Activated naive CD8-positive, alpha-beta T cell treated with anti-CD3 and anti-CD28 coated beads, Interleukin-2, amount 50 U/mL, for 24 hours (primary cell): ENCODE measurements at regions not wholly inside any gene's neighbourhood (a gene's known extent, or its start where the extent isn't known, plus 50 kb on each side); places are given as distances from the start of the nearest gene placed in this dataset.

Experiments
- ATAC-seq: fragments of 150-1000 bp; cut with Tn5 transposase; one replicate; pipeline ENCODE4 v1.10.0; 2021
- DNase-seq: peaks from one replicate; pipeline ENCODE4 v3.0.0; 2021
- H3K27ac Mint-ChIP-seq: one replicate; pipeline ENCODE4 v1.8.0; 2021; ENCODE audit warnings: mild to moderate bottlenecking, mixed read lengths
- H3K27me3 Mint-ChIP-seq: one replicate; pipeline ENCODE4 v1.8.0; 2021; ENCODE audit warnings: mixed read lengths
- H3K36me3 Mint-ChIP-seq: one replicate; pipeline ENCODE4 v1.8.0; 2021; ENCODE audit warnings: low read depth, mixed read lengths
- H3K4me1 Mint-ChIP-seq: one replicate; pipeline ENCODE4 v1.8.0; 2021; ENCODE audit warnings: mixed read lengths
- H3K4me3 Mint-ChIP-seq: one replicate; pipeline ENCODE4 v1.8.0; 2021; ENCODE audit warnings: mild to moderate bottlenecking, moderate library complexity, mixed read lengths
- H3K9me3 Mint-ChIP-seq: one replicate; pipeline ENCODE4 v1.8.0; 2021; ENCODE audit warnings: mixed read lengths

- Mint-ChIP-seq H3K27ac (no peak overlapping the region), H3K9me3 (no peaks in the 10 kb centered on the region), H3K36me3 (no peaks in the 10 kb centered on the region), H3K4me3 (no peak overlapping the region), H3K4me1 (no peaks in the 10 kb centered on the region), H3K27me3 (peaks cover 3% of the 10 kb centered on the region)
- DNase-seq (no peak), ATAC-seq (no peak)
Measured at GRCh38 chr2:126309185-126309584, 346.8 kb upstream of the GYPC start.

GRCh38 chr2:126312579-126312978, 343.4 kb upstream of the GYPC start:
- peaks cover 6% of the 10 kb centered on the region for H3K27me3 Mint-ChIP-seq
- peaks cover 2% of the 10 kb centered on the region for H3K4me1 Mint-ChIP-seq
- ATAC-seq: no peak
- no peak overlapping the region for H3K4me3 Mint-ChIP-seq
- DNase-seq: no peak
- H3K27ac Mint-ChIP-seq: no peak overlapping the region
- H3K36me3 Mint-ChIP-seq: no peaks in the 10 kb centered on the region
- no peaks in the 10 kb centered on the region for H3K9me3 Mint-ChIP-seq

GRCh38 chr2:126315828-126316227, 340.1 kb upstream of the GYPC start:
- DNase-seq: no peak
- Mint-ChIP-seq H3K36me3 (no peaks in the 10 kb centered on the region), H3K27me3 (peaks cover 6% of the 10 kb centered on the region), H3K4me1 (peaks cover 3% of the 10 kb centered on the region), H3K27ac (no peak overlapping the region), H3K9me3 (no peaks in the 10 kb centered on the region), H3K4me3 (no peak overlapping the region)
- no peak for ATAC-seq

- no peak for DNase-seq
- no peak for ATAC-seq
Measured at GRCh38 chr2:126317790-126318431, 338.0 kb upstream of the GYPC start.

GRCh38 chr2:126322342-126322741, 333.6 kb upstream of the GYPC start:
- H3K4me1 Mint-ChIP-seq: peaks cover 13% of the 10 kb centered on the region

More at GRCh38 chr2:126317790-126318431, 338.0 kb upstream of the GYPC start:
- Mint-ChIP-seq H3K27ac (no peak overlapping the region), H3K27me3 (peaks cover 4% of the 10 kb centered on the region), H3K9me3 (no peaks in the 10 kb centered on the region), H3K4me1 (peaks cover 13% of the 10 kb centered on the region), H3K4me3 (no peak overlapping the region), H3K36me3 (no peaks in the 10 kb centered on the region)

GRCh38 chr2:126325202-126325601, 330.8 kb upstream of the GYPC start:
- Mint-ChIP-seq H3K36me3 (no peaks in the 10 kb centered on the region), H3K27ac (no peak overlapping the region), H3K9me3 (peaks cover 6% of the 10 kb centered on the region), H3K27me3 (peaks cover 3% of the 10 kb centered on the region), H3K4me1 (peaks cover 10% of the 10 kb centered on the region), H3K4me3 (no peak overlapping the region)
- DNase-seq (no peak), ATAC-seq (no peak)

More at GRCh38 chr2:126322342-126322741, 333.6 kb upstream of the GYPC start:
- no peak overlapping the region for H3K27ac Mint-ChIP-seq
- DNase-seq (no peak), ATAC-seq (no peak)
- H3K27me3 Mint-ChIP-seq: peaks cover 3% of the 10 kb centered on the region
- no peak overlapping the region for H3K4me3 Mint-ChIP-seq
- H3K36me3 Mint-ChIP-seq: no peaks in the 10 kb centered on the region
- H3K9me3 Mint-ChIP-seq: no peaks in the 10 kb centered on the region

- ATAC-seq: no peak
- no peak overlapping the region for H3K27ac Mint-ChIP-seq
- H3K9me3 Mint-ChIP-seq: peaks cover 40% of the 10 kb centered on the region
- H3K4me3 Mint-ChIP-seq: no peak overlapping the region
- no peaks in the 10 kb centered on the region for H3K4me1 Mint-ChIP-seq
- H3K36me3 Mint-ChIP-seq: no peaks in the 10 kb centered on the region
- peaks cover 5% of the 10 kb centered on the region for H3K27me3 Mint-ChIP-seq
- no peak for DNase-seq
Measured at GRCh38 chr2:126329173-126329572, 326.8 kb upstream of the GYPC start.

- Mint-ChIP-seq H3K4me1 (no peaks in the 10 kb centered on the region), H3K36me3 (no peaks in the 10 kb centered on the region), H3K27me3 (no peaks in the 10 kb centered on the region), H3K4me3 (no peak overlapping the region), H3K27ac (no peak overlapping the region), H3K9me3 (no peaks in the 10 kb centered on the region)
- ATAC-seq (no peak), DNase-seq (no peak)
Measured at GRCh38 chr2:126342457-126342856, 313.5 kb upstream of the GYPC start.

- DNase-seq (no peak), ATAC-seq (no peak)
- Mint-ChIP-seq H3K4me1 (no peaks in the 10 kb centered on the region), H3K27me3 (no peaks in the 10 kb centered on the region), H3K9me3 (no peaks in the 10 kb centered on the region), H3K36me3 (no peaks in the 10 kb centered on the region), H3K27ac (no peak overlapping the region), H3K4me3 (no peak overlapping the region)
Measured at GRCh38 chr2:126343136-126343535, 312.8 kb upstream of the GYPC start.

GRCh38 chr2:126344493-126344892, 311.5 kb upstream of the GYPC start:
- no peak overlapping the region for H3K4me3 Mint-ChIP-seq
- H3K9me3 Mint-ChIP-seq: no peaks in the 10 kb centered on the region
- no peaks in the 10 kb centered on the region for H3K4me1 Mint-ChIP-seq
- no peaks in the 10 kb centered on the region for H3K36me3 Mint-ChIP-seq
- ATAC-seq: no peak
- H3K27me3 Mint-ChIP-seq: no peaks in the 10 kb centered on the region
- H3K27ac Mint-ChIP-seq: no peak overlapping the region
- DNase-seq: no peak

- Mint-ChIP-seq H3K9me3 (no peaks in the 10 kb centered on the region), H3K36me3 (no peaks in the 10 kb centered on the region), H3K27ac (no peak overlapping the region), H3K27me3 (no peaks in the 10 kb centered on the region), H3K4me3 (no peak overlapping the region), H3K4me1 (no peaks in the 10 kb centered on the region)
- no peak for ATAC-seq
- no peak for DNase-seq
Measured at GRCh38 chr2:126345691-126346090, 310.3 kb upstream of the GYPC start.

GRCh38 chr2:126356631-126357030, 299.3 kb upstream of the GYPC start:
- no peak overlapping the region for H3K4me3 Mint-ChIP-seq
- no peaks in the 10 kb centered on the region for H3K27me3 Mint-ChIP-seq
- no peaks in the 10 kb centered on the region for H3K9me3 Mint-ChIP-seq
- ATAC-seq: no peak
- no peak for DNase-seq
- H3K36me3 Mint-ChIP-seq: no peaks in the 10 kb centered on the region
- H3K27ac Mint-ChIP-seq: no peak overlapping the region
- H3K4me1 Mint-ChIP-seq: no peaks in the 10 kb centered on the region

GRCh38 chr2:126358122-126358521, 297.8 kb upstream of the GYPC start:
- Mint-ChIP-seq H3K27ac (no peak overlapping the region), H3K4me3 (no peak overlapping the region), H3K4me1 (no peaks in the 10 kb centered on the region), H3K27me3 (no peaks in the 10 kb centered on the region), H3K9me3 (no peaks in the 10 kb centered on the region), H3K36me3 (no peaks in the 10 kb centered on the region)
- no peak for ATAC-seq
- no peak for DNase-seq

- ATAC-seq: no peak
- DNase-seq: no peak
- no peaks in the 10 kb centered on the region for H3K4me1 Mint-ChIP-seq
- H3K27ac Mint-ChIP-seq: no peak overlapping the region
- H3K27me3 Mint-ChIP-seq: peaks cover 1% of the 10 kb centered on the region
- no peaks in the 10 kb centered on the region for H3K9me3 Mint-ChIP-seq
- no peaks in the 10 kb centered on the region for H3K36me3 Mint-ChIP-seq
- no peak overlapping the region for H3K4me3 Mint-ChIP-seq
Measured at GRCh38 chr2:126359494-126359893, 296.5 kb upstream of the GYPC start.

GRCh38 chr2:126367361-126367760, 288.6 kb upstream of the GYPC start:
- Mint-ChIP-seq H3K4me1 (no peaks in the 10 kb centered on the region), H3K27me3 (peaks cover 8% of the 10 kb centered on the region), H3K36me3 (no peaks in the 10 kb centered on the region), H3K4me3 (no peak overlapping the region), H3K9me3 (no peaks in the 10 kb centered on the region), H3K27ac (no peak overlapping the region)
- no peak for DNase-seq
- ATAC-seq: no peak

- H3K27me3 Mint-ChIP-seq: peaks cover 8% of the 10 kb centered on the region
- H3K4me3 Mint-ChIP-seq: no peak overlapping the region
- no peak for ATAC-seq
- H3K27ac Mint-ChIP-seq: no peak overlapping the region
- H3K36me3 Mint-ChIP-seq: no peaks in the 10 kb centered on the region
- no peak for DNase-seq
- no peaks in the 10 kb centered on the region for H3K4me1 Mint-ChIP-seq
- no peaks in the 10 kb centered on the region for H3K9me3 Mint-ChIP-seq
Measured at GRCh38 chr2:126368758-126369157, 287.2 kb upstream of the GYPC start.
